SK-N-SH (cell line): ENCODE measurements at regions not wholly inside any gene's neighbourhood (a gene's known extent, or its start where the extent isn't known, plus 50 kb on each side); places are given as distances from the start of the nearest gene placed in this dataset.

Experiments used
- CTCF ChIA-PET: fragments of 300-600, 350-600 bp; formaldehyde crosslinking; extraction: SDS; loops from one replicate; lab custom pipeline; 2021; lab: Yijun Ruan, JAX
- POLR2A ChIA-PET: fragments of 350-600 bp; sonication (Branson Sonifier 250); formaldehyde crosslinking; extraction: SDS; loops from one replicate; lab custom pipeline; 2020; ENCODE audit warnings: antibody characterized with exemption, inconsistent platforms; lab: Yijun Ruan, JAX
- DNase-seq: peaks from one replicate; pipeline ENCODE4 v3.0.0; 2012
- H2AFZ ChIP-seq: fragments of 200-600 bp; sonication (generic); 2 replicates; pipeline ENCODE4 v1.8.1; 2016; ENCODE audit warnings: antibody characterized with exemption, mild to moderate bottlenecking, low read depth
- H3F3A ChIP-seq: fragments of 200-600 bp; sonication (generic); replicated peaks from 2 replicates; pipeline ENCODE3; 2016; ENCODE audit warnings: antibody characterized with exemption, mild to moderate bottlenecking; ENCODE audit not compliant: insufficient read depth
- H3K27ac ChIP-seq, 2 experiments: fragments of 200-500 bp in 1 of 2; fragments of 200-600 bp in 1 of 2; sonication (Bioruptor generic) in 1 of 2; sonication (generic), shearing (Covaris generic) in 1 of 2; 2 replicates each; pipeline versions ENCODE4 v1.5.1 to v1.6.1; 2014 to 2016; ENCODE audit warnings: low read depth in 2 of 2, inconsistent platforms in 1 of 2, low read length in 1 of 2, mild to moderate bottlenecking in 1 of 2, mixed read lengths in 1 of 2
- H3K27me3 ChIP-seq: fragments of 200-600 bp; sonication (generic), shearing (Covaris generic); 2 replicates; pipeline ENCODE4 v1.6.1; 2016; ENCODE audit warnings: mixed run types; ENCODE audit not compliant: insufficient read depth
- H3K36me3 ChIP-seq, 2 experiments: fragments of 200-500 bp in 1 of 2; fragments of 200-600 bp in 1 of 2; sonication (Bioruptor generic) in 1 of 2; sonication (generic) in 1 of 2; replicated peaks in 1 of 2; 2 replicates each; pipeline versions ENCODE3 to v1.5.1; 2014 to 2016; ENCODE audit warnings: low read length in 1 of 2, mild to moderate bottlenecking in 1 of 2; ENCODE audit not compliant: insufficient read depth in 2 of 2, control insufficient read depth in 1 of 2
- H3K4me1 ChIP-seq, 2 experiments: fragments of 200-500 bp in 1 of 2; fragments of 200-600 bp in 1 of 2; sonication (Bioruptor generic) in 1 of 2; sonication (generic), shearing (Covaris generic) in 1 of 2; 2 replicates each; pipeline versions ENCODE4 v1.5.1 to v1.6.1; 2014 to 2016; ENCODE audit warnings: low read depth in 1 of 2, low read length in 1 of 2, mixed run types in 1 of 2; ENCODE audit not compliant: insufficient read depth in 2 of 2, control insufficient read depth in 1 of 2
- H3K4me2 ChIP-seq: fragments of 200-600 bp; sonication (generic), shearing (Covaris generic); 2 replicates; pipeline ENCODE4 v1.6.1; 2017; ENCODE audit warnings: mixed run types
- H3K4me3 ChIP-seq, 2 experiments: fragments of 200-500 bp in 1 of 2; fragments of 200-600 bp in 1 of 2; sonication (Bioruptor generic) in 1 of 2; sonication (generic), shearing (Covaris generic) in 1 of 2; 2 replicates each; pipeline versions ENCODE4 v1.5.1 to v1.8.1; 2014 to 2016; ENCODE audit warnings: low read depth in 2 of 2, inconsistent platforms in 1 of 2, low read length in 1 of 2, mild to moderate bottlenecking in 1 of 2, mixed read lengths in 1 of 2, moderate library complexity in 1 of 2
- H3K79me2 ChIP-seq: fragments of 200-600 bp; sonication (generic); 2 replicates; pipeline ENCODE4 v1.8.1; 2017; ENCODE audit warnings: mild to moderate bottlenecking; ENCODE audit not compliant: insufficient read depth
- H3K9ac ChIP-seq: fragments of 200-600 bp; sonication (generic); 2 replicates; pipeline ENCODE4 v1.6.1; 2017; ENCODE audit warnings: mixed run types
- H3K9me2 ChIP-seq: fragments of 200-600 bp; sonication (generic); 2 replicates; pipeline ENCODE4 v1.6.1; 2017; ENCODE audit warnings: mixed run types
- H3K9me3 ChIP-seq: fragments of 200-600 bp; sonication (generic); 2 replicates; pipeline ENCODE4 v1.6.1; 2017; ENCODE audit warnings: mixed run types, mild to moderate bottlenecking, moderate library complexity
- H4K20me1 ChIP-seq: fragments of 200-600 bp; sonication (generic); 2 replicates; pipeline ENCODE4 v1.6.1; 2017; ENCODE audit warnings: mild to moderate bottlenecking, mixed run types; ENCODE audit not compliant: insufficient read depth
- FOSL2 ChIP-seq: IDR thresholded peaks from 2 replicates; pipeline ENCODE4 v1.4.0; 2012; ENCODE audit warnings: low read depth, mild to moderate bottlenecking, moderate library complexity, borderline replicate concordance
- FOXJ3 ChIP-seq: sonication (generic); formaldehyde crosslinking; IDR thresholded peaks from 2 replicates; pipeline ENCODE4 v1.5.1; 2020; ENCODE audit warnings: mild to moderate bottlenecking, missing genetic modification reagents
- FOXM1 ChIP-seq: IDR thresholded peaks from 2 replicates; pipeline ENCODE4 v1.4.0; 2012; ENCODE audit warnings: low read depth, mild to moderate bottlenecking
- GATA2 ChIP-seq: sonication (generic); formaldehyde crosslinking; IDR thresholded peaks from 2 replicates; pipeline ENCODE4 v1.5.0; 2020; ENCODE audit warnings: mild to moderate bottlenecking, missing genetic modification reagents
- MAX ChIP-seq: IDR thresholded peaks from 2 replicates; pipeline ENCODE4 v1.4.0; 2012; ENCODE audit warnings: low read depth
- MEF2A ChIP-seq: IDR thresholded peaks from 2 replicates; pipeline ENCODE4 v1.4.0; 2012; ENCODE audit warnings: low read depth, borderline replicate concordance
- NFIC ChIP-seq: IDR thresholded peaks from 2 replicates; pipeline ENCODE4 v1.4.0; 2012; ENCODE audit warnings: borderline replicate concordance
- NRF1 ChIP-seq: IDR thresholded peaks from 2 replicates; pipeline ENCODE4 v1.6.1; 2012; ENCODE audit warnings: low read depth, mild to moderate bottlenecking, low read length
- RAD21 ChIP-seq: IDR thresholded peaks from 2 replicates; pipeline ENCODE4 v1.6.1; 2012; ENCODE audit warnings: mild to moderate bottlenecking, low read length
- RFX5 ChIP-seq: IDR thresholded peaks from 2 replicates; pipeline ENCODE4 v1.6.1; 2012; ENCODE audit warnings: mild to moderate bottlenecking, improper control_type of control experiment, low read length
- SMC3 ChIP-seq: IDR thresholded peaks from 2 replicates; pipeline ENCODE4 v1.6.1; 2012; ENCODE audit warnings: low read depth, low read length, improper control_type of control experiment
- TAF1 ChIP-seq: IDR thresholded peaks from 2 replicates; pipeline ENCODE4 v1.6.1; 2012; ENCODE audit warnings: low read depth, mild to moderate bottlenecking, low read length, moderate library complexity, borderline replicate concordance
- YY1 ChIP-seq: IDR thresholded peaks from 2 replicates; pipeline ENCODE4 v1.4.0; 2012; ENCODE audit warnings: low read depth, mild to moderate bottlenecking
- WGBS: methylation state at CpG from one replicate; pipeline ENCODE4 v1.1.6; 2017; ENCODE audit warnings: low lambda C conversion rate; 5-methylcytosine and 5-hydroxymethylcytosine counted together
- TF ChIP-seq, protein P1 (sequence below): fragments of 200-600 bp; sonication (generic); IDR thresholded peaks from 2 replicates; pipeline ENCODE4 v1.6.1; 2017; ENCODE audit warnings: antibody characterized with exemption, mild to moderate bottlenecking, moderate library complexity
- TF ChIP-seq, protein P2 (sequence below): IDR thresholded peaks from 2 replicates; pipeline ENCODE4 v1.6.1; 2012; ENCODE audit warnings: mild to moderate bottlenecking, low read depth, low read length, moderate library complexity
- TF ChIP-seq, protein P3 (sequence below): fragments of 150-350 bp; IDR thresholded peaks from 2 replicates; pipeline ENCODE4 v1.6.1; 2017; ENCODE audit warnings: antibody characterized with exemption, low read length, low read depth, borderline replicate concordance
- TF ChIP-seq, protein P4 (sequence below): IDR thresholded peaks from 2 replicates; pipeline ENCODE4; 2012

DNA sequence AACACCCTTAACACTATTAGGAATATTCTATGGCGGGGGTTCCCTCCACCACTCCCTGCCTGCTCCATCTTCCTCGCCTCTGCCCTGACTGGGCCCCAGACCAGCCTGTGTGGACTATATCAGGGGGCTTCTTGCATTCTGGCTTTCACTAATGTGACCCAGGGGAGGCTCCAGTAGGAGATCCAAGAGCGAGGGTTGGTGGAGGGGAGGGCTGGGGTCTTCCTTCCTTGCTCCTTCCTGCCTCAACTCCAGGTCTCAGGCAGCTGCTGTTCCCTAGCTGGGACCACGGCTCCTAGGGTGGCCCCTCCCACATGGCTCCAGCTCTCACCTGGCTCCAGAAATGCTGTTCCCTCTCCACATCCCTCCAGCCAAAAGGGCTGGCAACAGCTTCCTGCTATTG lies 257.4 kb downstream of the MATN1 start:
- Histone ChIP-seq H4K20me1 (no peaks in the 10 kb centered on the region), H3F3A (no peaks in the 10 kb centered on the region), H3K4me2 (no peak overlapping the region), H3K27ac (no peak overlapping the region), H3K36me3 (no peaks in the 10 kb centered on the region), H3K9ac (no peak overlapping the region), H3K9me3 (no peaks in the 10 kb centered on the region), H3K79me2 (no peaks in the 10 kb centered on the region), H3K4me3 (no peak overlapping the region), H3K9me2 (no peaks in the 10 kb centered on the region), H3K4me1 (no peaks in the 10 kb centered on the region), H3K27me3 (no peaks in the 10 kb centered on the region), H2AFZ (no peak overlapping the region)
- no peak for DNase-seq
- ChIA-PET POLR2A (no interaction called here), CTCF (no interaction called here)
- WGBS = 23% methylated on average over 2 of the region's 4 CpGs
- TF ChIP-seq, protein P1, sequence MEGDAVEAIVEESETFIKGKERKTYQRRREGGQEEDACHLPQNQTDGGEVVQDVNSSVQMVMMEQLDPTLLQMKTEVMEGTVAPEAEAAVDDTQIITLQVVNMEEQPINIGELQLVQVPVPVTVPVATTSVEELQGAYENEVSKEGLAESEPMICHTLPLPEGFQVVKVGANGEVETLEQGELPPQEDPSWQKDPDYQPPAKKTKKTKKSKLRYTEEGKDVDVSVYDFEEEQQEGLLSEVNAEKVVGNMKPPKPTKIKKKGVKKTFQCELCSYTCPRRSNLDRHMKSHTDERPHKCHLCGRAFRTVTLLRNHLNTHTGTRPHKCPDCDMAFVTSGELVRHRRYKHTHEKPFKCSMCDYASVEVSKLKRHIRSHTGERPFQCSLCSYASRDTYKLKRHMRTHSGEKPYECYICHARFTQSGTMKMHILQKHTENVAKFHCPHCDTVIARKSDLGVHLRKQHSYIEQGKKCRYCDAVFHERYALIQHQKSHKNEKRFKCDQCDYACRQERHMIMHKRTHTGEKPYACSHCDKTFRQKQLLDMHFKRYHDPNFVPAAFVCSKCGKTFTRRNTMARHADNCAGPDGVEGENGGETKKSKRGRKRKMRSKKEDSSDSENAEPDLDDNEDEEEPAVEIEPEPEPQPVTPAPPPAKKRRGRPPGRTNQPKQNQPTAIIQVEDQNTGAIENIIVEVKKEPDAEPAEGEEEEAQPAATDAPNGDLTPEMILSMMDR = no peak
- no peak for TF ChIP-seq TAF1
- TF ChIP-seq, protein P2, sequence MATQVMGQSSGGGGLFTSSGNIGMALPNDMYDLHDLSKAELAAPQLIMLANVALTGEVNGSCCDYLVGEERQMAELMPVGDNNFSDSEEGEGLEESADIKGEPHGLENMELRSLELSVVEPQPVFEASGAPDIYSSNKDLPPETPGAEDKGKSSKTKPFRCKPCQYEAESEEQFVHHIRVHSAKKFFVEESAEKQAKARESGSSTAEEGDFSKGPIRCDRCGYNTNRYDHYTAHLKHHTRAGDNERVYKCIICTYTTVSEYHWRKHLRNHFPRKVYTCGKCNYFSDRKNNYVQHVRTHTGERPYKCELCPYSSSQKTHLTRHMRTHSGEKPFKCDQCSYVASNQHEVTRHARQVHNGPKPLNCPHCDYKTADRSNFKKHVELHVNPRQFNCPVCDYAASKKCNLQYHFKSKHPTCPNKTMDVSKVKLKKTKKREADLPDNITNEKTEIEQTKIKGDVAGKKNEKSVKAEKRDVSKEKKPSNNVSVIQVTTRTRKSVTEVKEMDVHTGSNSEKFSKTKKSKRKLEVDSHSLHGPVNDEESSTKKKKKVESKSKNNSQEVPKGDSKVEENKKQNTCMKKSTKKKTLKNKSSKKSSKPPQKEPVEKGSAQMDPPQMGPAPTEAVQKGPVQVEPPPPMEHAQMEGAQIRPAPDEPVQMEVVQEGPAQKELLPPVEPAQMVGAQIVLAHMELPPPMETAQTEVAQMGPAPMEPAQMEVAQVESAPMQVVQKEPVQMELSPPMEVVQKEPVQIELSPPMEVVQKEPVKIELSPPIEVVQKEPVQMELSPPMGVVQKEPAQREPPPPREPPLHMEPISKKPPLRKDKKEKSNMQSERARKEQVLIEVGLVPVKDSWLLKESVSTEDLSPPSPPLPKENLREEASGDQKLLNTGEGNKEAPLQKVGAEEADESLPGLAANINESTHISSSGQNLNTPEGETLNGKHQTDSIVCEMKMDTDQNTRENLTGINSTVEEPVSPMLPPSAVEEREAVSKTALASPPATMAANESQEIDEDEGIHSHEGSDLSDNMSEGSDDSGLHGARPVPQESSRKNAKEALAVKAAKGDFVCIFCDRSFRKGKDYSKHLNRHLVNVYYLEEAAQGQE = no peak
- no peak for TF ChIP-seq FOSL2
- TF ChIP-seq, protein P3, sequence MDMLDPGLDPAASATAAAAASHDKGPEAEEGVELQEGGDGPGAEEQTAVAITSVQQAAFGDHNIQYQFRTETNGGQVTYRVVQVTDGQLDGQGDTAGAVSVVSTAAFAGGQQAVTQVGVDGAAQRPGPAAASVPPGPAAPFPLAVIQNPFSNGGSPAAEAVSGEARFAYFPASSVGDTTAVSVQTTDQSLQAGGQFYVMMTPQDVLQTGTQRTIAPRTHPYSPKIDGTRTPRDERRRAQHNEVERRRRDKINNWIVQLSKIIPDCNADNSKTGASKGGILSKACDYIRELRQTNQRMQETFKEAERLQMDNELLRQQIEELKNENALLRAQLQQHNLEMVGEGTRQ = no peak
- TF ChIP-seq, protein P4, sequence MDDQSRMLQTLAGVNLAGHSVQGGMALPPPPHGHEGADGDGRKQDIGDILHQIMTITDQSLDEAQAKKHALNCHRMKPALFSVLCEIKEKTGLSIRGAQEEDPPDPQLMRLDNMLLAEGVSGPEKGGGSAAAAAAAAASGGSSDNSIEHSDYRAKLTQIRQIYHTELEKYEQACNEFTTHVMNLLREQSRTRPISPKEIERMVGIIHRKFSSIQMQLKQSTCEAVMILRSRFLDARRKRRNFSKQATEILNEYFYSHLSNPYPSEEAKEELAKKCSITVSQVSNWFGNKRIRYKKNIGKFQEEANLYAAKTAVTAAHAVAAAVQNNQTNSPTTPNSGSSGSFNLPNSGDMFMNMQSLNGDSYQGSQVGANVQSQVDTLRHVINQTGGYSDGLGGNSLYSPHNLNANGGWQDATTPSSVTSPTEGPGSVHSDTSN = no peak
- no peak for TF ChIP-seq MAX
- TF ChIP-seq FOXJ3 = no peak

DNA sequence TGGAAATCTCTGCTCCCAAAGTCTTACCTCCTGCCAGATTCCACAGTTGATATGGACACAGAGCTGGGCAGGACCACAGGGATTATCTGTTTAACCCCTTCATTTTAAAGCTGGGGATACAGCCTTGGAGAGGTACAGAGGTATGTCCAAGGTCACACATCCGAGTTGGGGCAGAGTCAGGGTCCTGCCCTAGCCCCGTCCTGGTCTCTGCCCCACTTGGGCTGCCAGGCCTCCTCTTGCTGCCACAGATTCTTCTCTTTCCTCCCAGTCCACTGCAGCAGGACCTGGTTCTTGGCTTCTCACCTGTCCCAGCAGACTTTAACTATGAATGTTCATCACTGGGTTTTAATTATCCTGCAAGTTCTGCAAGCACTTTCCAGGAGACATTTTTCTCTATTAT lies 258.3 kb downstream of the MATN1 start:
- Histone ChIP-seq H4K20me1 (no peaks in the 10 kb centered on the region), H3K79me2 (no peaks in the 10 kb centered on the region), H3K4me1 (no peaks in the 10 kb centered on the region), H3K4me3 (no peak overlapping the region), H3K9me3 (no peaks in the 10 kb centered on the region), H3K9ac (no peak overlapping the region), H3K4me2 (no peak overlapping the region), H3K36me3 (no peaks in the 10 kb centered on the region), H3K27me3 (no peaks in the 10 kb centered on the region), H3K27ac (no peak overlapping the region), H2AFZ (no peak overlapping the region), H3K9me2 (no peaks in the 10 kb centered on the region), H3F3A (no peaks in the 10 kb centered on the region)
- ChIA-PET CTCF (no interaction called here), POLR2A (no interaction called here)
- no peak for DNase-seq
- WGBS = 14% methylated on average over 2 of the region's 2 CpGs
- no peak for TF ChIP-seq SMC3
- no peak for TF ChIP-seq MEF2A
- no peak for TF ChIP-seq NFIC
- no peak for TF ChIP-seq NRF1
- TF ChIP-seq MAX = no peak
- TF ChIP-seq, protein P1 = no peak
- no peak for TF ChIP-seq GATA2
- TF ChIP-seq FOXM1 = no peak
- TF ChIP-seq YY1 = no peak
- TF ChIP-seq RFX5 = no peak
- no peak for TF ChIP-seq RAD21
